Stimulated activated CD4-positive, alpha-beta T cell treated with anti-CD3 and anti-CD28 coated beads, TNF-alpha, amount 100 ng/mL, for 4 hours (primary cell): ENCODE measurements at regions not wholly inside any gene's neighbourhood (a gene's known extent, or its start where the extent isn't known, plus 50 kb on each side); places are given as distances from the start of the nearest gene placed in this dataset.
"Not testable (repeated sequence)": the region's sequence is repeated elsewhere in the genome, so short reads cannot be mapped to it uniquely, and the experiment has no call there.

ENCODE experiments used
- DNase-seq, 3 experiments: peaks; one replicate each; pipeline ENCODE4 v3.0.0-alpha.2; 2020; ENCODE audit warnings: low read depth in 3 of 3

- no peak for DNase-seq
Observed at GRCh38 chr2:42999391-42999841, 207.0 kb upstream of the HAAO start.

GRCh38 chr2:42998721-42999120 is 206.3 kb upstream of the HAAO start:
- no peak for DNase-seq

GRCh38 chr2:42996528-42996927 is 204.1 kb upstream of the HAAO start:
- DNase-seq: no peak

DNA sequence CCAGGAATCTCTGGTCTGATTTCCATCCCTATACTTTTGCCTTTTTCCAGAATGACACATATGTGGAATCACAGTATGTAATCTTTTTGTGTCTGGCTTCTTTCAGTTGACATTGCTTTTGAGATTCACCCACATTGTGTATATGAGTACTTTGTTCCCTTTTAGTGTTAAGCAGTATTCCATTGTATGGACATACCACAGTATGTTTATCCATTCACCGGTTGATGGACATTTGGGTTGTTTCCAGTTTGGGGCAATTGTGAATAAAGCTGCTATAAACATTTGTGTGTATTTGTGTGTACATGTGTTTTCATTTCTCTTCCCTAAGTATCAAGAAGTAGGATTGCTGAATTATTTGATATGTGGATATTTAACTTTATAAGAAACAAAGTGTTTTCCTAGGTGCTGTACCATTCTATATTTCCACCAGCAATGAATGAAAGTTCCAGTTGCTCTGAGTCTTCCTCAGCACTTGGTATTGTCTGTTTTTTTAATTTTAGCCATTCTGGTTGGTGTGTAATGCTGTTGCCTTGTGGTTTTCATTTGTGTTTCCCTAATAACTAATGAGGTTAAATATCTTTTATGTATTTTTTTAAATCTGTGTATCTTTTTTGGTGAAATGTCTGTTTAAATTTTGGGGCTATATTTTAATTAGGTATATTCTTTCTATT is 203.5 kb upstream of the HAAO start:
- DNase-seq: no peak

GRCh38 chr2:42989283-42990081 is 197.1 kb upstream of the HAAO start:
- DNase-seq: not testable (repeated sequence)

DNA sequence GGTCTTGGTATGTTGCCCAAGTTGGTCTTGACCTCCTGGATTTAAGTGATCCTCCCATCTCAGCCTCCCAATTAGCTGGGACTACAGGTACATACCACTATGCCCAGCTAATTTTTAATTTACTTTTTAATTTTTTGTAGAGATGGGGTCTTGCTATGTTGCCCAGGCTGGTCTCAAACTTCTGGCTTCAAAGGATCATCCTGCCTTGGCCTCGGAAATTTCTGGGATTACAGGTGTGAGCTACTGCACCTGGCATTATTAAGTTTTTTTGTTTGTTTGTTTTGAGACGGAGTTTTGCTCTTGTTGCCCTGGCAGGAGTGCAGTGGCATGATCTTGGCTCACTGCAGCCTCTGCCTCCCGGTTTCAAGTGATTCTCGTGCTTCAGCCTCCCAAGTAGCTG is 195.7 kb upstream of the HAAO start:
- not testable (repeated sequence) for DNase-seq

DNA sequence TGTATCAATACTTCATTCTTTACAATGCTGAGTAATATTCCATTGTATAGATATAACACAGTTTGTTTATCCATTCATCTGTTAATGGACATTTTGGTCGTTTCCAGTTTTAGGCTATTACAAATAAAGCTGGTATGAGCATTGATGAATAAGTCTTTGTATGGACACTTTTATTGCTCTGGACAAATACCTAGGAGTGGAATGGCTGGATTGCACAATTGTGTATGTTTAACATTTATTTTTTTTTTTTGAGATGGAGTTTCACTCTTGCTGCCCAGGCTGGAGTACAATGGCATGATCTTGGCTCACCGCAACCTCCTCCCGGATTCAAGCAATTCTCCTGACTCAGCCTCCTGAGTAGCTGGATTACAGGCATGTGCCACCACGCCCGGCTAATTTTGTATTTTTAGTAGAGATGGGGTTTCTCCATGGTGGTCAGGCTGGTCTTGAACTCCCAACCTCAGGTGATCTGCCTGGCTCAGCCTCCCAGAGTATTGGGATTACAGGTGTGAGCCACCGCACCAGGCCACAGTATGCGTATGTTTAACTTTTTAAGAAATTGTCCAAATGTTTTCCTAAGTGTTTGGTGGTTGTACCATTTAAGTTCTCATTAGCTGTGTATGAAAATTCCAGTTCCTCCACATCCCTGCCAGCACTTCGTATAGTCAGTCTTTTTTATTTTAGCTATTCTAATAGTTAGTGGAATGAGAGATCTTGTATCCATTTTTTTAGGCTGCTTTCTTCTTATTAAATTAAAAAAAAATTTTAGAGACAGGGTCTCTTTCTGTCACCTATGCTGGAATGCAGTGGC is 194.9 kb upstream of the HAAO start:
- no peak for DNase-seq

DNA sequence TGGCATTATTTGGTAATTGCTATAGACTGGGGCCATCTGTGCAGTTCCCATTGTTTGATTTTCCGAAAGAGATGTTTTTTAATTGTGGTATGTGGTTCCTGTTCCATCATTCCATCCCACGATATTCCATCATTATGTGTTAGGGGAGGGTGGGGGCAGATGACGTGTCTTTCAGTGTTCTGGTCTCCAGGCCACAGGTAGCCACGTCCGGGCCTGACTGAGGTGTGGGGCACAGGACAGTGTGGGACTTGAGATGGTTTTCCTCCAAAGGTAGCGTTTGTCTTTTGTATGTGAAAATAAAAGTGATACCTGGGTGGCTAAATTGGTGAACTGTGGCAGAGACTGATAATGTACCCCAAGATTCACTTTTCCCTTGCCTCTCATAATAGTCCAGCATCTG is 192.2 kb upstream of the HAAO start:
- DNase-seq: no peak

- no peak for DNase-seq
Observed at GRCh38 chr2:42984081-42984480, 191.7 kb upstream of the HAAO start.

DNA sequence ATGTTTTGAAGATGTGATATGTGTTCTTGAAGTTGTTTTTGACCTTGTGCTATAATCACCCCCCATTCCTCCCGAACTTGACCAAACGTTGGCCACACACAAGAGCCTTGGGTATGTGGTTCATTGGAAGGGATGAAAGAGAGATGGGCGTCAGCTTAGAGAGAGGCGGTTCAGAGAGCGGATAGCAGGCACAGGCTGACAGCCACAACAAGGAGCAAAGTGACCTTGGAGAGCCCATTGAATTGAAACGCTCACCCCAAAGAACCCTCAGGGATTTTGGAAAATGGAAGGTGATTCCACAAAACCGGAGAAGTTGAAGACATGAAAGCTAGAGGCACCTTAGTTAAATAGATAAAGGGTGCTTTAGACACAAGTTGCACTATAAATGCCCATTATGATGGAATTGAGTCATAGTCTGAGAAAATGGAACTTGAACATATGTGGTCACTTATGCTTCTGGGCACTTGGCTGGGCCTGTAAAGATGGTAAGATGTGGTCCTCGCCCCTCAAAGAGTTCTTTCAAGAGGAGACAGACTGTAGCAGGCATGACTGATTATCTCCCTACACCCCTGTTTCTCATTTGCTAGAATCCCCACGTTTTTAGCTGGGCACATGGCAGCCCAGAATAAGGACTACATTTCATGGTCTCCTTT is 188.5 kb upstream of the HAAO start:
- no peak for DNase-seq

GRCh38 chr2:42979870-42980763 is 187.7 kb upstream of the HAAO start:
- DNase-seq: no peak

- DNase-seq: no peak
Observed at GRCh38 chr2:42979416-42979869, 187.1 kb upstream of the HAAO start.

GRCh38 chr2:42978887-42979415 is 186.6 kb upstream of the HAAO start:
- no peak for DNase-seq

DNA sequence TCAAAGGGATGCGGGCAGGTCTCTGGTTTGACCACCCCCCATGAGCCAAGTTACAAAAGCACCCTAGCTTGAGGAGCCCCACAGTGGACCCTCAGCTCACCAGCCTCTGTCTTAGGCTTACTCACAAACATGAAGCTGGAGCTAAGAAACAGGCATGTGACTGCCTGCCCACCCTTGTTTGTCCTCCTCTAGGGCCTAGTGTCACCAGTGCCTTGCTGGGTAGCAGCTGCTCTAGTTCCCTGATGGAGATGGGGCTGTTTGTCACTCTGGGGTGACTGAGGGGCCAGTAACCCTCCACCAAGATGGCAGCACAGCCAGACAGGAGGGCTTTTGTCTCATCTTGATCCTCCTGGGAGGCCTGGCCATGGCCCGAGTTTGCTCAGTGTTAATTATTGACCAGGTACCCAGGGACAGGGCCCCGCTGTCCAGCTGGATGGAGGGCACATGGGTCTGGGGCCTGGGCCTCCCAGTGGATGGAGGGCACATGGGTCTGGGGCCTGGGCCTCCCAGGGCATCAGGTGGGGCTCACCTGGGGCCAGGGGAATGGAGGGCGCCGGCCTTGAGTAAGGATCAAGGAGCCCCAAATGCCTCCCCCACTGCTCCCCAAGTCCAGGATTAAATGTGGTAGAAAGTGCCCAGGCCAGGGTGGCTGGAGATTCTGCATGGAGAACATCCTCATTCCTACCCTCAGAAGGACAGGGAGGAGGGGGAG is 185.9 kb upstream of the HAAO start:
- no peak for DNase-seq

DNA sequence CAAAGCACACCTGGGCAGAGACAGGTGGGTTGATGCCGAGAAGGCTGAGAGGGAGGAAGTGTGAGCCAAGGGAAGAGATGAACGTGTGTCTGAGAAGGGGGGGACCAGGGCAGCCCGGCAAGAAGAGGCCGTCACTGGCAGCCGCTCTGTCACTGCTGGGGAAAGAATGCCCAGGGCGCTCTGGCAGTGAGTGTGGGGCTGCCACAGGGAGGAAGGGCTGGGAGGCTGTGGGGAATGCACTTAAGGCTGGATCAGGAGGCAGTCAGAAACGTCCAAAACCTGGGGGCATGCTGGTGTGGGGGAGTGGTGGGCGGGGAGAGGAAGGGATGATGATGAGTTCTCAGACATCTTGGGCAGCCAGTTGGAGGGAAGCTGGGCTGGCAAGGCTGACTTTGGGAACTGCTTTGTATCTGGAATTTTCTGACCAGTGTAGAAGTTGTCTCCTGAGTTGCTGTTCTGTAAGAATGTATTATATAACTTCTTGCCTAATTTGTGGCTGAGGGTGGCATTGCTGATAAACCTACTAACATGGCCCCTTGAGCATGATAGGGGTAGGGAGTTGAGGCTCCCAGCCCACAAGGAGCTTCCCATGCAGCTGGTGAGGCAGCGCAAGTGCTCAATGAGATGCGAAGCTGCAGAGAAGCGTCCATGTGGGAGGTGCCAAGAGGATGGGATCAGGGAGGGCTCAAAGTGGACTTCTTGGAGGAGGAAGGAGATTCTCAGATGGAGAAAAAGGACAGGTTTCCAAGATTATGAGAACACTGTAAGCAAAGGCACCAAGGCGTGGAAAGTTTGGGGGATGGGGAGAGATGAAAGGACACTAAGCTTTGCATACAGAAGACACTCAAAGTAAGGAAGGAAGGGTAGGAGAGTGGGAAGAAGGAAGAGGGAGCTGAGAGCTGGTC is 185.1 kb upstream of the HAAO start:
- no peak for DNase-seq

GRCh38 chr2:42976351-42976750 is 184.0 kb upstream of the HAAO start:
- DNase-seq: no peak

GRCh38 chr2:42974721-42975717 is 182.6 kb upstream of the HAAO start:
- peak; percentile 20 to 37 (median 22) for DNase-seq
